HG02852 (cell line): ENCODE measurements at regions not wholly inside any gene's neighbourhood (a gene's known extent, or its start where the extent isn't known, plus 50 kb on each side); places are given as distances from the start of the nearest gene placed in this dataset.

Experiments used
- ATAC-seq: cut with Tn5 transposase; IDR thresholded peaks from one replicate; pipeline ENCODE4 v1.9.1; 2021; ENCODE audit warnings: mild to moderate bottlenecking, moderate library complexity; ENCODE audit not compliant: unreplicated experiment

DNA sequence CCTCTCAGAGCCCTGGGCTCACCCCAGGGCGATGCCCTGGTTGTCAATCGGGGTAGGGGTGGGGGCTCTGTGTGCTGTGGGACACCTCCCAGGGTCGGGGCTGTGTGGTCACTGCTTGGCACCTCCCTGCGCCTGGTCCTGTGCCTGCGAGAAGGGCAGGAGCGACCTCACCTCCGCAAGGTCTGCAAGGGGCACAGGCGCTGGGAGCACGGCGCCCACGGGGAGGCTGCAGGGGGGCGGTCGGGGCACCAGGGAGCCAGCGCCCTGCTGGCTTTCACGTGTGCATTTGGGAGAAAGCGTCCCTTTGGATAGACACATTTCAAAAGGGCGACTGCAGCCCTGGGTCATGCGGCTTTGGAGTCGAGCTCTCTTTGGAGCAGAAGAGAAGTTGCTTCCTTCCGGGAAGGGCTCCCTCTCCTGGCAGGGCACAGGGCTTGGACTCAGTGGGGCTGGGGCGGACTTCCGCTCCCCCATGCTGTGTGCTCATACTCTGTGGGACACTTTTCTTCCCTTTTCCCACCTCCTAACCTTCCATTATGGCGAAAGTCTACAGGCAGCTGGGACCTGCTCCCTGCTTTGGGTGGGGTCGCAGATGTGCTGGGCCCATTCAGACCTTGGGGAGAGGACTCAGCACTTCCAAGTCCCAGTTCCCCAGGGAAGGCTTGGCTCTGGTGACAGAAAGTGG, 52.9 kb upstream of the SLC28A3 start:
- ATAC-seq: no peak

DNA sequence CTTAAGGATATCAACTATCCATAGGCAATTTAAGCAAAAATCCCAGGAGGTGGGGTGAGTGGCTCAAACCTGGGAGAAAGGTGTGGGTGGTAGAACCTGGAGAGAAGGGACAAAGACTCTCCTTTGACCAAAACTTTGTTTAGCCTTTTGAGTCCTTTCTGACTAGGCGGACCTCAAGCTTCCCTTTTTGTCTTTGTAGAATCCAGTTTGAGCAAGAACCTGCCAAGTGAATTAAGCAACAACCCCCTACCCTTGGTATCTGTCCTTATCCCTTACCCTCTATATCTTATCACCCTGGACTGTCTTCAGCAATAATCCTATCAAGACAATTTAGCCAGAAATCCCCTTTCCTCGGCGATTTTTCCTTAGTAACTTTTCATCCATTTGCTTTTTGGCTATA, 53.5 kb upstream of the SLC28A3 start:
- no peak for ATAC-seq

DNA sequence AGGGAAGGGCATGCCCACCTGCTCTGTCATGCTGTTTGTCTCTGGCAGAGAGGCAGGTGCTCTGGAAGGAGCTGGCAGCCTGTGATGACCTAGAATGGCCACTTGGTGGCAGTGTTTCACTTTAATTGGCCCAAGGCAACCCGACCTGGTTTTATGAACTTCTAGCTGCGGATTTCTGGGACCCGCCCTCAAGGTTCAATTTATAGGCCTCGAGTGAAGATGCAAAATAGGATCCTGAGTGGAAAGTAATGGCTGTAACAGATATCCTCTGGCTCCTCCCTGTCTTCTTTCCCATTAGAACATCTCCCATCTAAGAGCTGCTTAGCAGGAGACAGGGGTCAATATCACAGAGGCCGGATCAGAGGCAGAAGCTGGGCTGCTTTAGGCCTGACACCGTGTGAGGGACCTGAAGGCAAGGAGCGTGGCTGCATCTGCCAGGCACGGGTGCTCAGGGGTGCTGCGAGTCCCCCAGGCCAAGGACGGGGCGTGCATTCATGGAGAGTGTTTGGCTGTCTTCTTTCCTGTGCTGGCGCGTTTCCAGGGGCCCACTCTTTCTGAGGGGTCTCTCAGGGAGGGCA, 56.7 kb upstream of the SLC28A3 start:
- ATAC-seq: peak; percentile 60

DNA sequence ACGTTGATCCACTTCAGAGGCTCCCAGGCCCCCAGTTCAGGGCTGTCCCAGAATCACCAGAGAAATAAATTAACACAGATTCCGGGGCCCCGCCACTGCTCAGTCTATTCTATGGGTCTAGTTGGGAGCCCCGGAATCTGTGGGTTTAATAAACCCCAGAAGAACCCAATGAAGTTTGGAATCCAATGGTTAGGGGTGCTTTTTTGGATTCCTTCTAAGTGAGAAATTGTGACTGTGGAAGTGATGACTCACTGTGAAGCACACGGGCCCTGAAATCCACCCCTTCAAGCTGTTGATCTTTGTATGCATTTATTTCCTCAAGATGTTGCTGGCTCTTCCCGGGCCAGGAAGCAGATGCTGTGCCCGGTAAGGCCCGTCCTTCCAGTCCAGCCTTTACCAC, 57.3 kb upstream of the SLC28A3 start:
- no peak for ATAC-seq

DNA sequence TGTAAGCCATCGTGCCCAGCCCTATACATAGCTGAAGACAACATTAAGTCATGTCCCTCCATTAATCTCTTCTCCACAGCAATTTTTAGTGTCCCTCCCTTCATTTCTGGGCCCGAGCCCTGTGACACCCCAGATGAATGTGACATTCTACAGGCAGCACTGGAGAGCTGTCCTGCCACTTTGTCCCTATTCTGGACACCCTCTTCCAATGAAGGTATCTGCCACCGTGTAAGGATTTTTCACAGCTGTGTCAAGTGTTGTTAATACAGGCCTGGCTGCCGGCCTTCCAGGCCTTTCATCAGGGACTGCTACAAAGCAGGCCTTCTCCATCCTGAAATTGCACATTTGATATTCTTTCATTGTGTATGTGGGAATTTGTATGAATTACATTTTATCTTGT, 62.0 kb upstream of the SLC28A3 start:
- no peak for ATAC-seq

DNA sequence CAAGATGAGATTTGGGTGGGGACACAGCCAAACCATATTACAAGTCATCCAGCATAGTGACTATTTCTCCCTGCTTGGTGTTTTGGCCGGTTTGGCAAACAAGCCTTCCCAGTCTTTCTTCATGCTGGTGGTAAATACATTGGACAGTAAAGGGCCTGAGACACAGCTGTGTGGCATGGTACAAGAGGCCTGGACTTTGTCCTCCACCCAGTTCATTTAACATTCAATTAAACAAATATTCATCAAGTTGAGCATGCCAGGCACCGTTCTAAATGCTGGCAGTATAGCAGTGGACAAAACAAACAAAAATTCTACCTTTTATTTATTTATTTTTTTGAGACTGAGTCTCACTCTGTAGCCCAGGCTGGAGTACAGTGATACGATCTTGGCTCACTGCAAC, 62.7 kb upstream of the SLC28A3 start:
- ATAC-seq: no peak

DNA sequence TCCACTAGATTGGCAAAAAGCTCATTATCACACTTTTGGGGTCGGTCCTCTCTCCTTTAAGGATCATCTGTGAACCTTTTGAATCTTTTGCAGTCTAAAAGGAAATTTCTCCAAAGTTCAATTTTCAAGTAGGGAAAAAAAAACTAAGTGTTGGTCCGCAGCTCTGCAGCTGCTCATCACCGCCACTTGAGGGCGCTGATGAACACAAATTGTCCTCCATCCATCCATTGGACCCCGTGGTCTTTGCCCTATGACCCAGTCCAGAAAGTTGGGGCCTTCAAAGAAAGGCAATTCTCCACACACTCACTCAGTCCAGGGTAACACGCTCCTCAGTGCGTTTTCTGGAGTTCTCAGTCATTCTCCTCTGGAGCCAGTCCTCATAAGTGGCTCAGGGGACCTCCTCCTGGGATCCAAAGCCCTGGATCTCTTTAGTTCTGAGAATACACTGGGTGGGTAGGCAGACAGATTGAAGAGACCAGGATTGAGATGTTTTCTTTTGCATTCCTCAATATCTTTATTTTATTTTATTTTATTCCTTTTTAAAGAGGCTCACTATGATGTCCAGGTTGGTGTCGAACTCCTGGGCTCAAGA, 63.6 kb upstream of the SLC28A3 start:
- ATAC-seq: no peak

DNA sequence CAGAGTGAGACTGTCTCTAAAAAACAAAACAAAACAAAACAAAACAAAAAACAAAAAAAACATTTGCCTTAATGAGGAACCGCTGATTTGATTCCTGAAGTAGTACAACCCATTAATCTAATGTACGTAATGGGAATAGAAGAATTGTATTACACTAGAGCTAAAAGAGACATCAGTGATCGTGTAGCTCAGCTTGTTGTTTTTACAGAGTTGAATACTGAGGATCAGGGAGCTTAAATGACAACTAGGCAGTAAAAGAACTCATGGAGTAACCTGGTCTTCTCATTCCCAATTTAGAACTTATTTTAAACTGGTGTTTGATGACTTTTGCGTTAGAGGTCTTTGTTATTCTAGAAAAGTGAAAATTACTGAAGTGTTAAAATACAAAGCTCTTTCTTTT, 65.1 kb upstream of the SLC28A3 start:
- no peak for ATAC-seq

DNA sequence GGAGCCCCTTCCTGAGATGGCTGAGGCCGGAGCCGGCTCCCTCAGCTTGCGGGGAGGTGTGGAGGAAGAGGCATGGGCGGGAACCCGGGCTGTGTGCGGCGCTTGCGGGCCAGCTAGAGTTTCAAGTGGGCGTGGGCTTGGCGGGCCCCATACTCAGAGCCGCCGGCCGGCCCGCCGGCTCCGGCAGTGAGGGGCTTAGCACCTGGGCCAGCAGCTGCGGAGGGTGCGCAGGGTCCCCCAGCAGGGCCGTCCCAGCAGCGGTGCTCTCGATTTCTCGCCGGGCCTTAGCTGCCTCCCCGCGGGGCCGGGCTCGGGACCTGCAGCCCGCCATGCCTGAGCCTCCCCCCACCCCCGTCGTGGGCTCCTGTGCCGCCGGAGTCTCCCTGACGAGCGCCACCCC, 67.9 kb upstream of the SLC28A3 start:
- ATAC-seq: no peak

DNA sequence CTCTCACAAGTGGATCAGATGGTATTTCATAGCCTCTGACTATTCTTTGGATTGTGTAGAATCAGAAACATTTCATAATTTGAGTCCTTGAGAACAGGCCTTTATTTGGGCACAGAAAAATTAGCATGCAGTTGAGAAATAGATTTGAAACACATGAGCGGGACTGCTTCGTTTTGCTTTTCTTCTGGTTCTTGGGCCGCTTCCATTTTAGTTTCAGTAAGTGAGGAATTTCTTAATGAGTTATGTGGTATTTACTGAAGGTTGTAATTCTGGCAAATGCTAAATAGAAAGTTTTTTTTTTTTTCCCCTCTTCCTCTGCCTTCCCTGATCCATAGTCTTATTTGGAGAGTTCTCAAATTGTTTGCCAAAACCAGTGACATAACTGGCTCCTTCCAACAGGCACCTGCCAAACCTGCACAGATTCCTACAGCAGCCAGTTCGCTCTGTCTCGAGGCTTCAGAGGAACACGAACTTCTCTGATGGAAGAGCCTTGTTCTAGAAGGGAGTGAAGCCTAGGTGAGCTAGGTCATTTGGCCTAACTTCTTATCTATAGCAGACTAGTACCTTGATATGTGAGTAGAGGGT, 71.2 kb upstream of the SLC28A3 start:
- no peak for ATAC-seq

DNA sequence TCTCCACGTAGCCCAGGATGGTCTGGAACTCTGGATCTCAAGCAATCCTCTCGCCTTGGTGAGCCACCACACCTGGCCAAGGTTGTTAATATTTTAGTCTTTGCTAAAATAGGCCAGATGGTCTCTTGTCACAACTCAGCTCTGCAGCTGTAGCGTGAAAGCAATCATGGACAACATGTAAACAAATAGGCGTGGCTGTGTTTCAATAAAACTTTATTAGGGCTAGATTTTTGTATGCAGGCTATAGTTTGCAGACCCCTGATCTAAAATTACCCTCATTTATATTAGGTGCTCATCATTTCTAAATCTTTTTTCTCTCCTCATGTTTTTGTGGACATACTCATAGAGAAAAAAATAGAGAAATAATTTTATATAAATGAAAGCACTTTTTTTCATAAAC, 72.1 kb upstream of the SLC28A3 start:
- no peak for ATAC-seq

DNA sequence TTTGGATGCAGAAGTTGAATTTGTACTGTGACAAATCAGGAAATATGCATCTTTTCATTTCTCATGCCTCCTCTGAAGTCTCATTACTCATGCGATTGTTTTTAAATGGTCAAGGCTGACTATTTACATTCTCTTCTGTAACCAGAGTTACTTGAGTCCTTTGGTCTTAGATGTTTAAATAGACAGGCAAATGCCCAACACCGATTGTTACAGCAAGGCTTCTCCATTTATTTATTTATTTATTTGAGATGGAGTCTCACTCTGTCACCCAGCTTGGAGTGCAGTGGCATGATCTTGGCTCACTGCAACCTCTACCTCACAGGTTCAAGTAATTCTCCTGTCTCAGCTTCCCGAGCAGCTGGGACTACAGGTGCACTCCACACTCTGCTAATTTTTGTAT, 72.7 kb upstream of the SLC28A3 start:
- ATAC-seq: no peak

DNA sequence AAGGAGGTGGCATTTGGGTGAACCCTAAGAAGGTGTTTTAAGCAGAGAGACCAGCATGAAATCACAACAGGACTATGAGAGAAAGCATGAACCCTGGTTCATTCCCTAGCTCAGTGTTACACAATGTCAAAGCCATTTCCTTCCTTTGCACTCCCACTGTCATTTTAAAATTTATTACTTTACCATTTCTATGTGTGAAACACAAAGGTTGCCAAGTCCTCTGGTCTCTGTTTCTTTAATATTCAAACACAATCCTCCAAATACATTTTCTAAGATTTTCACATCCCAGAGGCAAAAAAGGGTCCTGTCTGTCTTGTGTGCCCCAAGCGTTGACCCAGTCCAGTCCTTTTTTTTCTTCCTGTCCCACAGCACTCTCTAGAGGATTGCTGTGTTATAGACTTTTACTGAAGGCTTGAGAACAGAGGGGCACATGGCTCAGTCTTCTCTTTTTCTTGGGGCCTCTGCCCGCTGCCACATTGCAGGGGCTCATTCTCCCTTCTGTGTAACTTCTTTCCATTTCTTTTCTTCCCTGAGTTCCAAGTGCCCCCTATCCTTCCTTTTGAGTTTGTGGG, 78.6 kb upstream of the SLC28A3 start:
- no peak for ATAC-seq

DNA sequence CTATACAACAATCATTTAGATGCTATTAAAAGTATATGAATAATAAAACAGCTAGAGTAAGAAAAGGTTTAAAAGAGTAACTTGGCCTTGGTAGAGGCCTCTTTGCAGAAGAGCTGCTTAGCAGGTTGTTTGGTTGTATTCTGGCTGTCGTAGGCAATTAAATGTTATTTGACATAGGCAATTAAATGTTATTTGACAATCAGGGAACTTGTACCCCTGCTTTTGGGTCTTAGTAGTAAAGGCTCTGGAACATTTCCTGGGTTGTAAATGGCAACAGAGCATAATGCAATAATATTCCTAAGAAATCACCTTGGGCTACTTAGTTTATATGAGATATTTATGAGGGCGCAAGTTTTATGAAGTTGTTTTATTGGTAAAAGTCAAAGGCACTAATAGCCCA, 84.4 kb upstream of the SLC28A3 start:
- ATAC-seq: no peak

DNA sequence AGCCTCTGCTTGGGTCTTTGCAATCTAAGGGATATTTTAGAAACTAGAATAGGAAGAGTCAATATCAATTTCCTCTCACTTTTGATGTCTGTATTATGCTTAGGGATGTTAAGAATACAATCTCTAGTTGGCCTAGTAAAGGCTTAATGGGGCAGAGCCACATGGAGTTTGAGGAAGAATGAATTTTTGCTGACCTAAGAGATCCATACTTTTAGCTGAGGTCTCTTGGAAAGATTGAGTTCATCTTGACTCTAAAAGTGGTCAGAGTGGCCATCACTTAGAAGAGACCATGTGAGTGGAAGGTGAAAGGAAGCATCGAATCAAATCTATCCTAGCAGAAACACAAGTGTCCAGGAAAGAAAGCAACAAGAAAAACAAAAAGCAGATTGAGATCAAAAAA, 92.2 kb upstream of the SLC28A3 start:
- ATAC-seq: no peak

DNA sequence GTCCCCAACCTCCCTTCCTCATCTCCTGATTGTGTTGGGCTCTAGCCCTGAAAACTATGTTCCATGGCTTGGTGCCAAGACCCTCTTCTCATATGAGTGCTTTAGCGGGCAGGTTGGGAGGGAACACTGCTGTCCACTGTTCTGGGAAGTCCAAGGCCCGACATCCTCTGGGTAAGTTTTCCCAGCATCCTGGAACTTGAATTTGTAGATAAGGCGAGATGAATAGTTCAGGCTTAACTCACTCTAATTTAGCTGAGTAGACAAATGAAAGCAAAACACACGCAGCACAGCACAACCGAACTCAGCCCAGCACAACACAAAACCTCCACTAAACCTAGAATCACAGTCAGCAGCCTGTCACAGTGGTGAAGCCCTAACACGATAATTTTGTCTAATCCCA, 95.3 kb upstream of the SLC28A3 start:
- ATAC-seq: no peak

DNA sequence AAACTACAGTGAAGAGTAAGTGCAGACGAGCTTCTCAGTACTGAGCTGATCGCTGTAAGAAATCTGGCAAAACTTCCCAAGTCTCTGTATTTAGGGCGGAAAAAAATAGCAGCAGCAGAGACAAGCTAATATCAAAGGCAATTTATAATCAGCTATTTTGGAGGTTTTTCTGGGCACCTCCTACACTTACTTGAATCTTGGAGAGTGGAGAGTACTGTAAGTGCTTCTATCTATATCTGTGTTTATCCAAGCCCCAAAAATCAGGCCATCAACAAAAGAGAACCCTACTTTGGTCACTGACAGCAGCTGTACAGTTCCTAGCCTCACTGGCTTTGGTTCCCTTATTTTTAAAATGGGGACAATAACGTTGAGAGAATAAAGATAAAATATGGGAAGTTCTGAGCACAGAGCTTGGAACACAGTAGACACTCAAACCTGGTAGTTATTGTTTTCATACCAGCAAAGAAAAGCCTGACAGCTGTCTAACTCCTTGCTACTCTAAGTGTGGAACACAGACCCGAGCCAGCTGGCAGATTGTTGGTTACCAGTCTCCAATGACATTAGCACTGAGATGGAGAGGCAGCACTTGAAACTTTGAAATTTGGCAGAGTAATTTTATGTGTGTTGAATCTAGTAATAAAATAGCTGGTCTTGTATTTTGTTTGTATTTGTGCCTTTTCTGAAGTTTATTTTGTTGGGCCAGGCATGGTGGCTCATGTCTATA, 96.0 kb upstream of the SLC28A3 start:
- ATAC-seq: no peak

DNA sequence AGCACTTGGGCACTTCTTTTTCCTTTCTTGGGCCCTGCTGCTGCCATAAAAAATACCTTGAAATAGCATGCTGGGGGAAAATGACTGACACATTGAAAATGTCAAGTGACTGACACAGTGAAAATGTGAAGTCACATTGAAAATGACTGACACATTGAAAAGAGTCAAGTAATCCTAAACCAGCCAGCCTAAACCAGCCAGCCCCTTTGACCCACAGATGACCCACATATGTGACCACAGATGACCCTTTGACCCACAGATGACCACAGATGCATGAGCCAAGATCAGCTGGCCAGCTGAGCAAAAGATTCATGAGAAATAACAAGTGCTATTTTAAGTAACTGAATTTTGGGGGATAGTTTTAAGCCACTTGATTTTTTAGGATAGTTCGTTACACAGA, 97.8 kb upstream of the SLC28A3 start:
- no peak for ATAC-seq

DNA sequence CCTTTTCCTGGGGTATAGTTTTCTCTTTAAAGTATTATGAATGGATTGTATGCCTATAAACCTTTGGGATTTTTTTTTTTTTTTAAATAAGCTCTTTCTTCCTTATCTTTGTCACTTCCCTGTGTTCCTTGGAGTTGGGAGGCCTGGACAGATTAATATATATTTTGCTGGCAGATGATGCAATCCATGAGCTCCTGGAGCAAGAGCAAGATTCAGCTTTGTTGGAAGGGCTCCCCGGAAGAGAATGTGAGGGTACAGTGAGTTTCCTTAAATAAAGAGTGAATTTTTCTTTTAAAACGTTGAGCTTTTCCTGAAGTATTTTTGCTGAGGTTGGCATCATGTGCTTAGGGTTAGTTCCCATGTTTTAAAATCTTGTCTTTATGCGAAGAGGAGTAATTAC, 98.7 kb upstream of the SLC28A3 start:
- ATAC-seq: no peak

DNA sequence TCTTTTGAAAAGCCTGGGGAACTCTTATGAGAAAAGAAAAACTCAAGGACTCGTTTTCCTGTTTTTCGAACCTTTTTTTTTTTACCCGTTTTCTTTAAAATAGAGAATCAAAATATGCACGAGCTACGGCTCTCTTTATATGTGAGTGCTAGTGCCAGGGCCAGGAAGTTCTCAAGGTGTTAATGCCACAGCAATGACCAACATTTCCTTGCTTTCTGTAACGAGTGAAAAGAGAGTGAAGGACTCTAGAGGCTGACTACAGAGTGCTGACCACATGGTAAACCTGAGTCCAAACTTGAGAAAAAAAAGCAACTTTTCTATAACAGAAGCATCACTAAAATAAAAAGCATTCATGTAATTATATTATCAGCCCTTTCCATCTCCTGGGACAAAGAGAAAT, 102.2 kb upstream of the SLC28A3 start:
- ATAC-seq: no peak

DNA sequence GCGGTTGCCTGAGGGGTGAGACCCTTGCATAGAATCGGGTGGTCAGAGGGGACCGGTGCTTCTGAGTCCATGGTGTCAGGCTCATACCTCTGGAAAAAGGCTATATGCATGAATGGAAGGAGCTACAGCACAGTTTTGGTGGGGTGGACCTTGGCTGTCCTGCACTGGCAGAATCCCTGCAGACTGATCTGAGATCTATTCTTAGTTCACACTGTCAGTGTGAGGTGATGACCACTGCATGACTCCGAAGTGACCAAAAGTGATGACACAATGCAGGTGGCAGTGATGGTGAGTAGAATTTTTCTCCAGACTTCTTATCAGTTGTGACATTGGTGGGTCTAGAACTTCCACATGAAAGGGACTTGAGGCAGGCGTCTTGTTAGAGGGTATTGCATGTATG, 105.2 kb upstream of the SLC28A3 start:
- ATAC-seq: no peak
